Epithelial cell of esophagus (primary cell): ENCODE measurements at regions not wholly inside any gene's neighbourhood (a gene's known extent, or its start where the extent isn't known, plus 50 kb on each side); places are given as distances from the start of the nearest gene placed in this dataset.
A peak's percentile ranks its signal among the peaks of the same experiment; 100 is the strongest.
"Not testable (repeated sequence)": the region's sequence is repeated elsewhere in the genome, so short reads cannot be mapped to it uniquely, and the experiment has no call there.

Source experiments
- DNase-seq: peaks from one replicate; pipeline ENCODE4 v3.0.0; 2010; ENCODE audit warnings: low read depth
- H3K4me3 ChIP-seq: 2 replicates; pipeline ENCODE4 v1.5.1; 2011; ENCODE audit warnings: mild to moderate bottlenecking, low read length, control low read depth
- CTCF ChIP-seq: IDR thresholded peaks from 2 replicates; pipeline ENCODE4 v1.5.1; 2011; ENCODE audit warnings: low read depth, mild to moderate bottlenecking, low read length, control low read depth, inconsistent platforms; ENCODE audit not compliant: insufficient read depth; ENCODE audit errors: missing control alignments

- no peak for DNase-seq
- no peak overlapping the region for H3K4me3 ChIP-seq
- TF ChIP-seq CTCF, result no peak
These were observed 128.4 kb upstream of the CCDC85A start for GRCh38 chr2:56055405-56055804.

GRCh38 chr2:56061327-56061726 lies 122.5 kb upstream of the CCDC85A start:
- H3K4me3 ChIP-seq, DNase-seq: not testable (repeated sequence)

GRCh38 chr2:56068746-56069145 lies 115.0 kb upstream of the CCDC85A start:
- TF ChIP-seq CTCF, result no peak
- DNase-seq, result no peak
- no peak overlapping the region for H3K4me3 ChIP-seq

- TF ChIP-seq CTCF, result peak; percentile 56
- H3K4me3 ChIP-seq, result no peak overlapping the region
- peak; percentile 37 for DNase-seq
These were observed 106.4 kb upstream of the CCDC85A start for GRCh38 chr2:56077359-56077915.

- DNase-seq, result no peak
- no peak for TF ChIP-seq CTCF
These were observed 101.1 kb upstream of the CCDC85A start for GRCh38 chr2:56082665-56083064.

GRCh38 chr2:56084111-56084901 lies 99.5 kb upstream of the CCDC85A start:
- DNase-seq, result peak; percentile 5
- H3K4me3 ChIP-seq, result no peak overlapping the region
- no peak for TF ChIP-seq CTCF

More at GRCh38 chr2:56082665-56083064, 101.1 kb upstream of the CCDC85A start:
- H3K4me3 ChIP-seq, result no peak overlapping the region

GRCh38 chr2:56086336-56086735 lies 97.5 kb upstream of the CCDC85A start:
- H3K4me3 ChIP-seq, result no peak overlapping the region
- no peak for TF ChIP-seq CTCF
- no peak for DNase-seq
